Stomach (tissue), 8 donors: ENCODE measurements at regions not wholly inside any gene's neighbourhood (a gene's known extent, or its start where the extent isn't known, plus 50 kb on each side); places are given as distances from the start of the nearest gene placed in this dataset.

Source experiments
- DNase-seq, 2 donors: peaks; one replicate each; pipeline versions ENCODE4 v3.0.0 to v3.0.0-alpha.2; 2013 to 2019
- H3K27ac ChIP-seq, 5 donors: fragments of 200-600 bp in 4 of 5; sonication (generic) in 4 of 5; one replicate each; pipeline ENCODE4 v1.5.1; 2013 to 2019; ENCODE audit warnings: mild to moderate bottlenecking in 1 of 5, moderate library complexity in 1 of 5
- H3K27me3 ChIP-seq, 3 donors: fragments of 200-600 bp; sonication (generic); one replicate each; pipeline ENCODE4 v1.5.1; 2017 to 2019; ENCODE audit warnings: mixed run types in 1 of 3
- H3K36me3 ChIP-seq, 4 donors: fragments of 200-600 bp; sonication (generic); 1 replicate in 3 of 4; 2 replicates in 1 of 4; pipeline ENCODE4 v1.5.1; 2016 to 2019
- H3K4me1 ChIP-seq, 4 donors: fragments of 200-600 bp; sonication (generic); one replicate each; pipeline ENCODE4 v1.5.1; 2016 to 2019
- H3K4me3 ChIP-seq, 4 donors: fragments of 200-600 bp; sonication (generic) in 3 of 4; one replicate each; pipeline ENCODE4 v1.5.1; 2016 to 2019; ENCODE audit warnings: mild to moderate bottlenecking in 1 of 4
- H3K9me3 ChIP-seq, 4 donors: fragments of 200-600 bp; sonication (generic); one replicate each; pipeline ENCODE4 v1.5.1; 2016 to 2019
- CTCF ChIP-seq, 7 experiments: fragments of 450-650 bp in 4 of 7; fragments of 200-600 bp in 3 of 7; sonication (generic) in 3 of 7; IDR thresholded peaks; one replicate each; pipeline ENCODE4 v1.5.1; 2016 to 2019; ENCODE audit warnings: antibody characterized with exemption in 7 of 7, control low read depth in 2 of 7, mild to moderate bottlenecking in 1 of 7
- EP300 ChIP-seq: sonication (generic); formaldehyde crosslinking; IDR thresholded peaks from one replicate; pipeline ENCODE4 v1.6.1; 2017; ENCODE audit warnings: antibody characterized with exemption
- POLR2A ChIP-seq, 4 donors: fragments of 450-650 bp; IDR thresholded peaks; one replicate each; pipeline ENCODE4 v1.6.1; 2016; ENCODE audit warnings: antibody characterized with exemption in 4 of 4, control low read depth in 2 of 4, mild to moderate bottlenecking in 1 of 4, moderate library complexity in 1 of 4
- POLR2AphosphoS5 ChIP-seq, 3 donors: sonication (generic); formaldehyde crosslinking; IDR thresholded peaks; one replicate each; pipeline ENCODE4 v1.6.1; 2016; ENCODE audit warnings: antibody characterized with exemption in 3 of 3
- WGBS, 5 donors: extraction: QIAGEN DNeasy Blood & Tissue Kit in 3 of 5; methylation state at CpG; one replicate each; pipeline versions ENCODE4 v1.1.5 to v1.1.7; 2013 to 2018; 5-methylcytosine and 5-hydroxymethylcytosine counted together
- intact Hi-C: fragments of 100-400 bp; cut with DNase I; formaldehyde crosslinking; loops from one replicate; pipeline ENCODE4 v1.15.1; 2023; ENCODE audit warnings: low total_unique reads
- donor health status: healthy with polysubstance abuse.
- donor health status: Bipolar disorder and iron deficiency.
- donor health status: healthy.

DNA sequence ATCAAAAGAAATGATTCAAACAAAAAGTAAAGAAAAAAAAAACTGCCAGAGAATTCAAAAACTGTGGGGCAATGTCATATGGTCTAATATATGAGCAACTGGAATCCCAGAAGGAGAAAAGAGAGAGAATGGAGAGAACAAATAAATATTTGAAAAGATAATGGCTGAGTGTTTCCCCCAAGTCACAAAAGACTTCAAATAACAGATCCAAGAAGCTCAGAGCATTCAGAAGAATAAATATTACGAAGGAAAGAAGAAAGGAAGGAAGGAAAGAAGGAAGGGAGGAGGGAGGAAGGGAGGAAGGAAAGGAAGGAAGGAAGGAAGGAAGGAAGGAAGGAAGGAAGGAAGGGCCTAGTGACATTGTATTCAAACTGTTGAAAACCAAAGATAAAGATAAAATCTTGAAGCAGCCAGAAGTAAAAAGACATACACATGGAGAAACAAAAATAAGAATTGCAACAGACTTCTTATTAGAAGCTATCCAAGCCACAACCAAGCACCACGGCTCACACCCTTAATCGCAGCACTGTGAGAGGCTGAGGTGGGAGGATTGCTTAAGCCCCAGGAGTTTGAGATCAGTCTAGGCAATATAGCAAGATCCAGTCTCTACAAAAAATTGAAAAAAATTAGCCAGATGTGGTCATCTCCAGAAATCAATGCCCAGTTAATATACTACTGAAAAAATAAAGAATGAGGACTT, 118.9 kb upstream of the IGSF10 start:
- no peaks in the 10 kb centered on the region for H3K27me3 ChIP-seq
- H3K4me1 ChIP-seq: no peaks in the 10 kb centered on the region
- H3K9me3 ChIP-seq: peaks cover 0 to 3% (median 0%) of the 10 kb centered on the region in 4 donors
- H3K27ac ChIP-seq: no peak overlapping the region
- WGBS, 5 donors: 77 to 84% (median 80%) methylated on average over 3 of the region's 3 CpGs
- intact Hi-C loops: no loop called here
- H3K4me3 ChIP-seq: no peak overlapping the region
- H3K36me3 ChIP-seq: no peaks in the 10 kb centered on the region
- TF ChIP-seq EP300 (no peak), POLR2A (IDR thresholded peaks at IDR 0.05) (no peak), POLR2AphosphoS5 (IDR thresholded peaks at IDR 0.05) (no peak), CTCF (IDR thresholded peaks at IDR 0.05) (no peak)
- DNase-seq: no peak

- intact Hi-C loops: no loop called here
- H3K27ac ChIP-seq: no peak overlapping the region
- H3K4me3 ChIP-seq: no peak overlapping the region
Observed at GRCh38 chr3:151578495-151578894, 117.6 kb upstream of the IGSF10 start.

GRCh38 chr3:151576511-151577137, 115.8 kb upstream of the IGSF10 start:
- H3K4me3 ChIP-seq: no peak overlapping the region
- H3K36me3 ChIP-seq: no peaks in the 10 kb centered on the region
- H3K27me3 ChIP-seq: no peaks in the 10 kb centered on the region
- intact Hi-C loops: no loop called here
- peaks cover 0 to 3% (median 0%) of the 10 kb centered on the region in 4 donors for H3K9me3 ChIP-seq
- H3K4me1 ChIP-seq: no peaks in the 10 kb centered on the region
- no peak for DNase-seq
- no peak overlapping the region for H3K27ac ChIP-seq
- TF ChIP-seq POLR2A (IDR thresholded peaks at IDR 0.05) (no peak), POLR2AphosphoS5 (IDR thresholded peaks at IDR 0.05) (no peak), EP300 (no peak), CTCF (IDR thresholded peaks at IDR 0.05) (no peak)
- WGBS, 5 donors: 78 to 84% (median 83%) methylated on average over 7 of the region's 7 CpGs

More at GRCh38 chr3:151578495-151578894, 117.6 kb upstream of the IGSF10 start:
- no peaks in the 10 kb centered on the region for H3K36me3 ChIP-seq
- no peaks in the 10 kb centered on the region for H3K27me3 ChIP-seq
- TF ChIP-seq EP300 (no peak), CTCF (IDR thresholded peaks at IDR 0.05) (no peak), POLR2AphosphoS5 (IDR thresholded peaks at IDR 0.05) (no peak), POLR2A (IDR thresholded peaks at IDR 0.05) (no peak)
- no peaks in the 10 kb centered on the region for H3K4me1 ChIP-seq
- H3K9me3 ChIP-seq: peaks cover 0 to 3% (median 0%) of the 10 kb centered on the region in 4 donors
- DNase-seq: no peak
- WGBS, 5 donors: 91 to 97% (median 95%) methylated on average over 1 of the region's 1 CpG

- Histone ChIP-seq H3K9me3 (no peaks in the 10 kb centered on the region), H3K4me1 (no peaks in the 10 kb centered on the region), H3K27me3 (no peaks in the 10 kb centered on the region), H3K4me3 (no peak overlapping the region), H3K27ac (no peak overlapping the region), H3K36me3 (no peaks in the 10 kb centered on the region)
- DNase-seq: peak in 1 of 2 donors; percentile 48
- 55 to 72% (median 61%) methylated on average over 4 of the region's 4 CpGs for WGBS, 5 donors
- intact Hi-C loops: no loop called here
- no peak for TF ChIP-seq CTCF (IDR thresholded peaks at IDR 0.05)
Observed at GRCh38 chr3:151568184-151568583, 107.3 kb upstream of the IGSF10 start.
